HFF-Myc (cell line): ENCODE measurements at regions not wholly inside any gene's neighbourhood (a gene's known extent, or its start where the extent isn't known, plus 50 kb on each side); places are given as distances from the start of the nearest gene placed in this dataset.

ENCODE experiments used
- DNase-seq: peaks from one replicate; pipeline ENCODE4 v3.0.0-alpha.2; 2011; ENCODE audit warnings: low read depth; ENCODE audit errors: extremely low read depth
- H3K4me3 ChIP-seq: replicated peaks from 2 replicates; pipeline ENCODE4 v1.5.1; 2011; ENCODE audit warnings: low read depth, mild to moderate bottlenecking, control low read depth, low read length
- TF ChIP-seq, protein P1 (sequence below): IDR thresholded peaks from 2 replicates; pipeline ENCODE4 v1.5.1; 2012; ENCODE audit warnings: mild to moderate bottlenecking, low read depth, low read length, control low read depth; ENCODE audit errors: missing control alignments

DNA sequence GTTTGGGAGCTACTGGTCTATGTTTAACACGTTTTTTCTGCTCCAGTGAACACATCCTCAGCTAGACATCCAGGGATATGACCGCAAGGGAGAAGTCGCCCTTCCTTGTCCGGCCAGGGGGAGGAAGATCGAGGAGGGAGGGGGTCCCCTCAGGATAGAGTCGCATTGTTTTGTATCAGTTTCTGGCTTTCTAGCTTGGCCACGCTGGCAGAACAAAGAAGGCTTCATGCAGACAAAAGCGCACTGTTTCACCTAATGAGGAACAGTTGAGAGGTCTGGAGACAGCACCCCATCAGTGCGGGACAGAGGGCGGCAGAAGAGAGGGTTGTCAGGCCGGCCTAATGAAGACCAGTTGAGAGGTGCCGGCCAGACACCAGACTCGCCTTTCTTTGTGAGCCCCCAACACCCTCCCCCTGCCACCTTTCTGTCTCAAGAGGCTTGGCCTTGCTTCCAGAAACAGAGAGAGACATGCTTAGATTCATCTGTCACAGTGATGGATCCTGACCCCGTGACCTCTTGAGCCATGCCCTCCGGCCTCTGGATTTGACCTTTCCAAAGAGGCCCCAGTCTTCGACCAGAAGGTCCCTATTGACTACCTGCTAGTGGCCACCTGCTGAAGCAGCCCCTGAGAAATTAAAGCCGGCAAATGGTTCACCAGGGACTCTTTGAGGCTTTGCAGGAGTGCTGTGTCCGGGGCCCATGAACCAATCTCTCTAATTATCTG lies 254.7 kb upstream of the TBX3 start:
- H3K4me3 ChIP-seq: no peak overlapping the region
- no peak for DNase-seq
- TF ChIP-seq, protein P1, sequence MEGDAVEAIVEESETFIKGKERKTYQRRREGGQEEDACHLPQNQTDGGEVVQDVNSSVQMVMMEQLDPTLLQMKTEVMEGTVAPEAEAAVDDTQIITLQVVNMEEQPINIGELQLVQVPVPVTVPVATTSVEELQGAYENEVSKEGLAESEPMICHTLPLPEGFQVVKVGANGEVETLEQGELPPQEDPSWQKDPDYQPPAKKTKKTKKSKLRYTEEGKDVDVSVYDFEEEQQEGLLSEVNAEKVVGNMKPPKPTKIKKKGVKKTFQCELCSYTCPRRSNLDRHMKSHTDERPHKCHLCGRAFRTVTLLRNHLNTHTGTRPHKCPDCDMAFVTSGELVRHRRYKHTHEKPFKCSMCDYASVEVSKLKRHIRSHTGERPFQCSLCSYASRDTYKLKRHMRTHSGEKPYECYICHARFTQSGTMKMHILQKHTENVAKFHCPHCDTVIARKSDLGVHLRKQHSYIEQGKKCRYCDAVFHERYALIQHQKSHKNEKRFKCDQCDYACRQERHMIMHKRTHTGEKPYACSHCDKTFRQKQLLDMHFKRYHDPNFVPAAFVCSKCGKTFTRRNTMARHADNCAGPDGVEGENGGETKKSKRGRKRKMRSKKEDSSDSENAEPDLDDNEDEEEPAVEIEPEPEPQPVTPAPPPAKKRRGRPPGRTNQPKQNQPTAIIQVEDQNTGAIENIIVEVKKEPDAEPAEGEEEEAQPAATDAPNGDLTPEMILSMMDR: no peak

DNA sequence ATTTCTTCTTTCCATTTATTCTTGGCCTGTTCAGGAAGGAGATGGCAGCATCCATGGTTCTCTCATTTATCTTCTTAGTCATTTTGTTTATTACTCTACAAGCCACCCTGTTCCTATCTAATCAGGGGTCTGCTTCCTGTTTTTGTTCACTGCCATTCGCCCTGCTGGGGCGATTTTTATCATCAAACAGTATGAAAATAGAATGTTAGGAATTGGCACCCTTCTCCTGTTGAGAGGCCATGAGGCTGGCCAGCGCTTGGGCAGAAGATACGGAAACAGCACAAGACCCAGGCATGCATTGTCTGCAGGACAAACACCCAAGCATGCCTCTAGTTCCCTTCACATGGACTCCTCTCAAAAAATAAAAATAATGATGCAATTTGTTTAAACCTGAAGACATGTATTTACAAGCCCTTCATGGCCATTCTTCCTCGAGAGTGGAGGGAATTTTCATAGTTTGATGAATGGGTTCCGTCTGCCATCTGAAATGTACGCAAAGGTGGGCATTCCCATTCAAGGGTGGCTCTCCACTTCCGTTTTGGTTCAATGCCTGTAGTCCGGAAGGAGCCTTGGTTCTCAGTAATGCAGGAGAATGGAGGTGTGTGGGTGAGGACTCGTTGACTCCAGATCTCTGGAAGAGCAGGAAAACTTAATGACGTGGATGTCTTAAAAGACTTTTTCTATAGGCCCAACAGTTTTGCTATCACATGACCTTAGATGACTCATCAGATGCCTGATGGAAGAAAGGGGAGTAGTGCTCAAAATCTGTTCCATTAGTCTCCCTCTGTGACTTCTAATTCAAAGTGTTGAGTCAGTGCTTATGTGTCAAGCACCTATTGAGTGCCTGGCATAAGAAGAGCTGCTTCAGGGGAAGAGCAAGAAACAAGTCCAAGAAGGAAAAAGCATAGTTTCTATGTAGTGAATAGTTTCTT lies 252.4 kb upstream of the TBX3 start:
- TF ChIP-seq, protein P1: no peak
- DNase-seq: no peak
- H3K4me3 ChIP-seq: no peak overlapping the region

DNA sequence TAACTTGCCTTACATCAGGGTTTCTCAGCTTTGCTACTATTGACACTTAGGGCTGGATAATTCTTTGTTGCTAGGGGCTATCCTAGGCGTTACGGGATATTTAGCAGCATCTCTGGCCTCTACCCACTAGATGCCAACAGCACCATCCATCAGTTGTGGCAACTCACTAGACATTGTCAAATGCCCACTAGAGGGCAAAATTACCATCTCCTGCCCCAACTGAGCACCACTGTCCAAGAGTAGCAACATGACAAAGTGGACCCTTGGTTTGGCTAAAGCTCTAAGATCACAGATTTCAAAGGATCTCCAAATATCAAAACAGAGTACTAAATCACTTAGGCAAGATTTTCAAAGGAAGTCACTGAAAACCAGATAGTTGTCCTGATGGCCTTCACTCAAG lies 251.7 kb upstream of the TBX3 start:
- no peak for DNase-seq
- TF ChIP-seq, protein P1: peak; percentile 26
- no peak overlapping the region for H3K4me3 ChIP-seq

DNA sequence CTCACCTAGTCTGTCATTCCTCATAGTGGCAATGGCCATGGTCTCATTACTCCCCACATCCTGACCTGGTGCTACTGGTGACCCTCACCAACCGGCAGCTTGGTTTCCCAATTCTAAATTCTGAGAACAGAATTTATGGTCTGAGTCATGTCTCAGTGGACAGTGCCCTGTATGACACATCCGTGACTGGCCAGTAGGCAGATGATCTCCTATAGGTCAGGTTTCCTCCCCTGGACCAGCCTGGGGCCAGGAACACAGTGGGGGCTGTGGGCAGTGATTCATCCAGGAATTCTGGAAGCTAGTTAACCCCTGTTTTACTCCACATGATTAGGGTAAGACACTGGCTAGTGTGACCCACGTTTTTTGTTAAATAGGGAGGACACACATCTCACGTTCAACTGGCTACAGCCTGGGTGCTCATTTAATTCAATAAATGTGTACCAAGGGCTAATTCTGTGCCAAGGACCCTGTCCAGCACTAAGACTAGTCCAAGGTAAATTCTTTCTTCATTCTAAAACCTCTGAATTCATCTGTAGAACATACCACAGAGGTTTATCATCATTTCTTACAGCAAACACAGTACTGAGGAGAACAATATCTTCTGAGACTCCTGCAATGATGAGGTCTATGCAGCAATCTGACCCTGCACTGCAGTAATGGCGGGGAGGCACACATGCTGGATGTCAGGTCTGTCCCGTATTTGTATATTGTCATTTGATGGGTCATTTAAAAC lies 249.6 kb upstream of the TBX3 start:
- H3K4me3 ChIP-seq: no peak overlapping the region
- DNase-seq: no peak
- TF ChIP-seq, protein P1: no peak

DNA sequence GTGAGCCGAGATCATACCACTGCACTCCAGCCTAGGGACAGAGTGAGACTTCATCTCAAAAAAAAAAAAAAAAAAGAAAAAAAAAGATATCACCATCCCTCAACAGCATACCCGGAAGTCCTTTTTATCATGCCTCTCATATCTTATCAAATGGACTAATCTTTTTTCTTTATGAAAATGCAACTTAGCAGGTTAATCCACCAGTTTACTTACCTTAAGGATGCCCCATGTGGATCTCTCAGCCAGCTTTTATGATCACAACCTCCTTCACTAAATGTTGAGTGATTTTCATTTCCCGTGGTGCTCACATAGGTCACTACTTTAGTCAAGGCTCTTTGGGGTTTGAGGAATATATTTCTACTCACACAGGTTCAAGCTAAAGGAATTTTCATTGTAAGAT lies 248.8 kb upstream of the TBX3 start:
- H3K4me3 ChIP-seq: no peak overlapping the region
- no peak for DNase-seq
- TF ChIP-seq, protein P1: no peak

DNA sequence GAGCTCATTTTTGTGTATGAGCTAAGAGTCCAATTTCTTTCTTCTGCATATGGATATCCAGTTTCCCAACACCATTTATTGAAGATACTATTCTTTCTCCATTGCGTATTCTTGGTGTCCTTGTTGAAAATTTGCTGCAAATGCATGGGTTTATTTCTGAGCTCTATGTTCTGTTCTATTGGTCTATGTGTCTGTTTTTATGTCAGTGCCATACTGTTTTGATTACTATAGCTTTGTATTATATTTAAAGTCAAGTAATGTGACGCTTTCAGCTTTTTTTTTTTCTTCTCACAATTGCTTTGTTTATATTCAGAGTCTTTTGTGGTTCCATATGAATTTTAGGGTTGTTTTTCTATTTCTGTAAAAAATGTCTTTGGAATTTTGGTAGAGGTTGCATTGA lies 247.1 kb upstream of the TBX3 start:
- TF ChIP-seq, protein P1: no peak
- no peak for DNase-seq
- H3K4me3 ChIP-seq: no peak overlapping the region
